HepG2 (cell line): ENCODE measurements at regions not wholly inside any gene's neighbourhood (a gene's known extent, or its start where the extent isn't known, plus 50 kb on each side); places are given as distances from the start of the nearest gene placed in this dataset.

Experiments used
- ATAC-seq: fragments of 200-7000 bp; cut with Tn5 transposase; 3 replicates; pipeline ENCODE4 v1.9.1; 2020; ENCODE audit warnings: mild to moderate bottlenecking, moderate library complexity
- BruUV-seq: library from RNA; stranded (reverse); fragments of 400-500 nt; replicated peaks from 2 replicates; lab custom pipeline; 2021; lab: Mats Ljungman, UMichigan
- CTCF ChIA-PET: fragments of 300-600 bp; formaldehyde crosslinking; extraction: SDS; loops from one replicate; lab custom pipeline; 2021; ENCODE audit warnings: low total read pairs, inconsistent platforms, low intra/inter-chr PET ratio; lab: Yijun Ruan, JAX
- POLR2A ChIA-PET: fragments of 350-600 bp; sonication (Branson Sonifier 250); formaldehyde crosslinking; loops from one replicate; lab custom pipeline; 2020; ENCODE audit warnings: antibody characterized with exemption, inconsistent platforms; lab: Yijun Ruan, JAX
- DNase-seq: peaks from one replicate; pipeline ENCODE4 v3.0.0-alpha.2; 2015; ENCODE audit warnings: low spot score
- FAIRE-seq: peaks from 3 replicates; lab custom pipeline; 2011; peaks lifted over from hg19 to GRCh38; lab: Jason Lieb, UNC
- H2AFZ ChIP-seq: one replicate; pipeline ENCODE4 v1.6.1; 2011; ENCODE audit warnings: low read length, inconsistent platforms
- H3K27ac ChIP-seq: fragments of 300-600 bp; 3 replicates; pipeline ENCODE4 v1.8.0; 2011; ENCODE audit warnings: mixed run types, mild to moderate bottlenecking, mixed read lengths, low read length, inconsistent platforms; ENCODE audit not compliant: insufficient read depth; ENCODE audit errors: extremely low read length
- H3K27me3 ChIP-seq, 2 experiments: fragments of 200-600 bp in 1 of 2; 2 replicates in 1 of 2; 3 replicates in 1 of 2; pipeline versions ENCODE4 v1.6.0 to v1.8.0; 2011; ENCODE audit warnings: low read length in 2 of 2, mild to moderate bottlenecking in 2 of 2, moderate library complexity in 2 of 2, inconsistent platforms in 1 of 2; ENCODE audit not compliant: insufficient read depth in 2 of 2, control insufficient read depth in 1 of 2
- H3K36me3 ChIP-seq, 2 experiments: fragments of 200-600 bp in 1 of 2; replicated peaks in 1 of 2; 2 replicates in 1 of 2; 3 replicates in 1 of 2; pipeline versions ENCODE4 v1.5.1 to v1.8.0; 2011; ENCODE audit warnings: low read length in 2 of 2, inconsistent platforms in 1 of 2; ENCODE audit not compliant: insufficient read depth in 2 of 2, control insufficient read depth in 1 of 2
- H3K4me1 ChIP-seq: 2 replicates; pipeline ENCODE4 v1.5.1; 2012; ENCODE audit warnings: low read length, inconsistent platforms; ENCODE audit not compliant: insufficient read depth
- H3K4me2 ChIP-seq: 2 replicates; pipeline ENCODE4 v1.6.0; 2011; ENCODE audit warnings: low read depth, low read length, inconsistent platforms
- H3K4me3 ChIP-seq, 3 experiments: fragments of 200-600 bp in 1 of 3; sonication (generic), shearing (Covaris generic) in 1 of 3; replicated peaks in 1 of 3; 2 replicates each; pipeline ENCODE4 v1.5.1; 2011 to 2016; ENCODE audit warnings: low read length in 3 of 3, inconsistent platforms in 2 of 3, low read depth in 2 of 3, mild to moderate bottlenecking in 2 of 3, control low read depth in 1 of 3, mixed read lengths in 1 of 3; ENCODE audit not compliant: insufficient read depth in 1 of 3
- H3K79me2 ChIP-seq: one replicate; pipeline ENCODE4 v1.6.1; 2011; ENCODE audit warnings: low read length, inconsistent platforms; ENCODE audit not compliant: insufficient read depth
- H3K9ac ChIP-seq: 2 replicates; pipeline ENCODE4 v1.6.0; 2011; ENCODE audit warnings: mild to moderate bottlenecking, low read depth, low read length, inconsistent platforms; ENCODE audit not compliant: insufficient read depth
- H3K9me3 ChIP-seq: 2 replicates; pipeline ENCODE4 v1.5.1; 2012; ENCODE audit warnings: mild to moderate bottlenecking, low read length
- H4K20me1 ChIP-seq: 2 replicates; pipeline ENCODE4 v1.6.0; 2011; ENCODE audit warnings: inconsistent platforms, mild to moderate bottlenecking, low read length, moderate library complexity; ENCODE audit not compliant: insufficient read depth
- BCL6 ChIP-seq: IDR thresholded peaks from 2 replicates; pipeline ENCODE4 v1.6.1; 2016; ENCODE audit warnings: missing genetic modification reagents, missing compliant biosample characterization
- CAMTA2 ChIP-seq: sonication (generic); formaldehyde crosslinking; IDR thresholded peaks from 2 replicates; pipeline ENCODE4 v1.4.0; 2020; ENCODE audit warnings: mild to moderate bottlenecking, missing genetic modification reagents, borderline replicate concordance
- CBFB ChIP-seq: sonication (generic); formaldehyde crosslinking; IDR thresholded peaks from 2 replicates; pipeline ENCODE4 v1.4.0; 2020; ENCODE audit warnings: missing genetic modification reagents
- CEBPB ChIP-seq: IDR thresholded peaks from 2 replicates; pipeline ENCODE4 v1.6.1; 2011; ENCODE audit warnings: low read depth, low read length, improper control_type of control experiment, borderline replicate concordance
- GTF2F1 ChIP-seq: fragments of 150-350 bp; IDR thresholded peaks from 2 replicates; pipeline ENCODE4 v1.6.1; 2014; ENCODE audit warnings: low read length
- NCOA2 ChIP-seq: sonication (generic); formaldehyde crosslinking; IDR thresholded peaks from 2 replicates; pipeline ENCODE4 v1.8.0; 2022; ENCODE audit warnings: inconsistent platforms
- RCOR2 ChIP-seq: IDR thresholded peaks from 2 replicates; pipeline ENCODE4 v1.6.1; 2016; ENCODE audit warnings: missing biosample characterization, missing genetic modification reagents
- ZMAT5 ChIP-seq: sonication (generic); formaldehyde crosslinking; IDR thresholded peaks from 2 replicates; pipeline ENCODE4 v1.5.0; 2020; ENCODE audit warnings: mild to moderate bottlenecking, low read depth, missing genetic modification reagents, borderline replicate concordance
- ZNF546 ChIP-seq: sonication (generic); formaldehyde crosslinking; conservative IDR thresholded peaks from 2 replicates; pipeline ENCODE4 v1.8.1; 2023; ENCODE audit warnings: mild to moderate bottlenecking, missing genetic modification reagents
- ZNF589 ChIP-seq: sonication (generic); formaldehyde crosslinking; conservative IDR thresholded peaks from 2 replicates; pipeline ENCODE4 v1.8.0; 2022; ENCODE audit warnings: mild to moderate bottlenecking, moderate library complexity, missing genetic modification reagents
- WGBS: methylation state at CpG from one replicate; pipeline ENCODE4 v1.1.6; 2017; ENCODE audit warnings: low lambda C conversion rate; 5-methylcytosine and 5-hydroxymethylcytosine counted together
- in situ Hi-C: cut with HindIII; loops from 2 replicates; pipeline ENCODE4 v1.10.0; 2017; ENCODE audit warnings: low pct_unique_long_range_greater_than_20kb; ENCODE audit not compliant: extremely low pct_ligation_motif_present
- intact Hi-C: fragments of 100-400 bp; cut with micrococcal nuclease; formaldehyde crosslinking; loops from one replicate; pipeline ENCODE4 v1.10.0; 2022; ENCODE audit not compliant: unreplicated experiment

GRCh38 chr5:5665225-5666075 is 243.0 kb downstream of the ICE1 start (continued):
- TF ChIP-seq ZNF589 (CRISPR knock-in tag), result no peak
- no peak for TF ChIP-seq CAMTA2 (CRISPR knock-in tag)
- no peak for TF ChIP-seq BCL6 (CRISPR knock-in tag)

GRCh38 chr5:5658889-5659465 is 236.5 kb downstream of the ICE1 start:
- POLR2A ChIA-PET, result no interaction called here
- no peaks in the 10 kb centered on the region for H3K79me2 ChIP-seq
- no peak for FAIRE-seq
- CTCF ChIA-PET, result no interaction called here
- 2% methylated on average over 3 of the region's 3 CpGs for WGBS
- TF ChIP-seq ZNF546, result no peak
- TF ChIP-seq CBFB, result no peak
- no peak for TF ChIP-seq CEBPB
- TF ChIP-seq NCOA2 (CRISPR knock-in tag), result no peak
- no peak for TF ChIP-seq RCOR2 (CRISPR knock-in tag)
- TF ChIP-seq GTF2F1, result no peak
- no peak for TF ChIP-seq ZMAT5 (CRISPR knock-in tag)
- TF ChIP-seq, all 625 proteins: peak for 0
- in situ Hi-C loops, result no loop called here
- Histone ChIP-seq H3K36me3 (no peaks in the 10 kb centered on the region), H3K4me3 (no peak overlapping the region), H3K4me2 (no peak overlapping the region), H3K9me3 (no peaks in the 10 kb centered on the region), H2AFZ (no peak overlapping the region), H3K4me1 (no peaks in the 10 kb centered on the region), H3K27me3 (peaks cover 0 to 9% of the 10 kb centered on the region in 2 experiments; a peak in 1 of 5 replicates), H3K27ac (no peak overlapping the region), H4K20me1 (no peaks in the 10 kb centered on the region), H3K9ac (no peak overlapping the region)
- BruUV-seq, result no TSS peak
- intact Hi-C loops, result no loop called here
- DNase-seq (no peak), ATAC-seq (no peak)
